Testis (tissue), 2 donors: ENCODE measurements at regions not wholly inside any gene's neighbourhood (a gene's known extent, or its start where the extent isn't known, plus 50 kb on each side); places are given as distances from the start of the nearest gene placed in this dataset.

Experiments used
- CTCF ChIP-seq, 3 experiments: fragments of 450-650 bp in 2 of 3; fragments of 200-600 bp in 1 of 3; sonication (generic) in 1 of 3; IDR thresholded peaks; one replicate each; pipeline ENCODE4 v1.5.1; 2016 to 2019; ENCODE audit warnings: antibody characterized with exemption in 3 of 3, mild to moderate bottlenecking in 2 of 3, moderate library complexity in 1 of 3
- POLR2A ChIP-seq: fragments of 450-650 bp; IDR thresholded peaks from one replicate; pipeline ENCODE4 v1.6.1; 2017; ENCODE audit warnings: antibody characterized with exemption, mild to moderate bottlenecking, moderate library complexity

- TF ChIP-seq CTCF (IDR thresholded peaks at IDR 0.05): no peak
- TF ChIP-seq POLR2A: no peak
These were observed 309.7 kb downstream of the NEK10 start for GRCh38 chr3:27059489-27059888.
